ENCODE measurements at regions not wholly inside any gene's neighbourhood (a gene's known extent, or its start where the extent isn't known, plus 50 kb on each side); places are given as distances from the start of the nearest gene placed in this dataset.

- DNase-seq (ENCODE audit: low spot score): no peak
- TF ChIP-seq CTCF (IDR thresholded peaks at IDR 0.05; ENCODE audit: extremely low read depth, insufficient read depth, missing control alignments): no peak
- in situ Hi-C loops (cut with MboI; ENCODE audit: low pct_unique_long_range_greater_than_20kb, low sequenced_read_pairs, unreplicated experiment): loop anchor here (25.0 kb wide), 1 partner anchor 919 kb away; no protein-coding TSS in a partner anchor
Observed at GRCh38 chr11:116256215-116256614, 516.6 kb downstream of the BUD13 start.

GRCh38 chr11:116255321-116255953 is 517.4 kb downstream of the BUD13 start:
- in situ Hi-C loops (cut with MboI; ENCODE audit: low pct_unique_long_range_greater_than_20kb, low sequenced_read_pairs, unreplicated experiment): loop anchor here (25.0 kb wide), 1 partner anchor 918 kb away; no protein-coding TSS in a partner anchor
- TF ChIP-seq CTCF (IDR thresholded peaks at IDR 0.05; ENCODE audit: extremely low read depth, insufficient read depth, missing control alignments): no peak
- DNase-seq (ENCODE audit: low spot score): no peak

GRCh38 chr11:116250155-116250554 is 522.6 kb downstream of the BUD13 start:
- in situ Hi-C loops (cut with MboI; ENCODE audit: low pct_unique_long_range_greater_than_20kb, low sequenced_read_pairs, unreplicated experiment): loop anchor here (25.0 kb wide), 1 partner anchor 913 kb away; no protein-coding TSS in a partner anchor
- no peak for DNase-seq (ENCODE audit: low spot score)
- TF ChIP-seq CTCF (IDR thresholded peaks at IDR 0.05; ENCODE audit: extremely low read depth, insufficient read depth, missing control alignments): no peak

DNA sequence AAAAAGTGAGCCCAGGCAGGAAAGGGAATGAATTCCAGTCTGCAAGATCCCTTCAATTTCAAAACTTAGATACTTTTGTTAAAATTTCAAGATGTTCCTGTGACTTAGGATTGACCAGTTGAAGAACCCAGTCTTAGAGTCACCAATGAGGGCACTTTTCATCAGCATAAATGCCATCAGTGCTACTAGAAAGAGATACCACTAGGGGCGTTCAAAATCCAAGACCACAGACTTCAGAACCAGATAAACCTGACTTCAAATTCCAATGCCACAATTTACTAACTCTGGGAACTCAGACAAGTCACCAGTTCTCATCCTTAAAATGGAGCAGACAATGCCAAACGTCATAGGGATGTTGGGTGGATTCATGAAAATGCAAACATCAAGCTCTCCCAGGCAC is 523.2 kb downstream of the BUD13 start:
- TF ChIP-seq CTCF (IDR thresholded peaks at IDR 0.05; ENCODE audit: extremely low read depth, insufficient read depth, missing control alignments): no peak
- no peak for DNase-seq (ENCODE audit: low spot score)
- in situ Hi-C loops (cut with MboI; ENCODE audit: low pct_unique_long_range_greater_than_20kb, low sequenced_read_pairs, unreplicated experiment): no loop called here

GRCh38 chr11:116244889-116245288 is 527.9 kb downstream of the BUD13 start:
- TF ChIP-seq CTCF (IDR thresholded peaks at IDR 0.05; ENCODE audit: extremely low read depth, insufficient read depth, missing control alignments): no peak
- in situ Hi-C loops (cut with MboI; ENCODE audit: low pct_unique_long_range_greater_than_20kb, low sequenced_read_pairs, unreplicated experiment): no loop called here
- no peak for DNase-seq (ENCODE audit: low spot score)

GRCh38 chr11:116244439-116244838 is 528.3 kb downstream of the BUD13 start:
- TF ChIP-seq CTCF (IDR thresholded peaks at IDR 0.05; ENCODE audit: extremely low read depth, insufficient read depth, missing control alignments): no peak
- no peak for DNase-seq (ENCODE audit: low spot score)
- in situ Hi-C loops (cut with MboI; ENCODE audit: low pct_unique_long_range_greater_than_20kb, low sequenced_read_pairs, unreplicated experiment): no loop called here

Data from GM13977 (cell line).